BLaER1 (cell line): ENCODE measurements at regions not wholly inside any gene's neighbourhood (a gene's known extent, or its start where the extent isn't known, plus 50 kb on each side); places are given as distances from the start of the nearest gene placed in this dataset.

Experiments
- H3K27ac ChIP-seq: shearing (Covaris generic); formaldehyde crosslinking; 2 replicates; pipeline ENCODE4 v1.8.1; 2022
- H3K27me3 ChIP-seq: shearing (Covaris generic); formaldehyde crosslinking; 2 replicates; pipeline ENCODE4 v1.8.1; 2022
- H3K36me3 ChIP-seq: shearing (Covaris generic); formaldehyde crosslinking; 2 replicates; pipeline ENCODE4 v1.8.1; 2022
- H3K4me1 ChIP-seq: shearing (Covaris generic); formaldehyde crosslinking; 2 replicates; pipeline ENCODE4 v1.8.1; 2022
- H3K4me2 ChIP-seq: shearing (Covaris generic); formaldehyde crosslinking; 2 replicates; pipeline ENCODE4 v1.8.1; 2022
- H3K4me3 ChIP-seq: shearing (Covaris generic); formaldehyde crosslinking; 2 replicates; pipeline ENCODE4 v1.8.1; 2022
- H3K9ac ChIP-seq: shearing (Covaris generic); formaldehyde crosslinking; 2 replicates; pipeline ENCODE4 v1.8.1; 2022
- H3K9me3 ChIP-seq: shearing (Covaris generic); formaldehyde crosslinking; 2 replicates; pipeline ENCODE4 v1.8.1; 2022
- H4K20me1 ChIP-seq: shearing (Covaris generic); formaldehyde crosslinking; 2 replicates; pipeline ENCODE4 v1.8.1; 2022
- Cebpa-rat ChIP-seq: shearing (Covaris generic); IDR thresholded peaks from 2 replicates; pipeline ENCODE4 v1.8.1; 2022

DNA sequence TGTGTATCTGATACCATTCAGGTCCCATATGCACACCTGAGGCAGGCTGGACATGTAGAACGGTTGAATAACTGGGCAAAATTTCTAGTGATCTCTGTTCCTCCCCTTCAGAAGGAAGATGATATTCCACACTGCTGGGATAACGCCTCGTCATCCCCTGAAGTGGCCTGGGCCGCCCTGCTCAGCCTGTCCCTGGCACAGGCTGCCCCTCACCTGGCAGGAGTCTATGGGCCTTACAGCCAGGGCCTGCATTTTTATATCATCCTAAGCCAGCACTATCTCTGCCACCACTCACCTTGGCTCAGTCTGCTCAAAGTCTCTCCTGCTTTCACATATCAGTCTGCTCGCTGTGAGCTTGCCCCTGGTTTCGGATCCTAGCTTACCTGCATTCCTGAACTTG is 209.2 kb downstream of the CSNK2A3 start:
- TF ChIP-seq Cebpa-rat: no peak
- Histone ChIP-seq H3K4me1 (no peaks in the 10 kb centered on the region), H3K36me3 (no peaks in the 10 kb centered on the region), H3K9ac (no peak overlapping the region), H4K20me1 (no peaks in the 10 kb centered on the region), H3K4me3 (no peak overlapping the region), H3K27me3 (no peaks in the 10 kb centered on the region), H3K27ac (no peak overlapping the region), H3K4me2 (no peak overlapping the region), H3K9me3 (peaks cover 6% of the 10 kb centered on the region; the same call in 1 of the 2 replicates)

- no peak overlapping the region for H3K4me3 ChIP-seq
- no peaks in the 10 kb centered on the region for H3K4me1 ChIP-seq
- H4K20me1 ChIP-seq: no peaks in the 10 kb centered on the region
- peaks cover 4% of the 10 kb centered on the region; the same call in 1 of the 2 replicates for H3K9me3 ChIP-seq
- no peak for TF ChIP-seq Cebpa-rat
- H3K4me2 ChIP-seq: no peak overlapping the region
- no peak overlapping the region for H3K27ac ChIP-seq
- no peaks in the 10 kb centered on the region for H3K27me3 ChIP-seq
- no peaks in the 10 kb centered on the region for H3K36me3 ChIP-seq
- H3K9ac ChIP-seq: no peak overlapping the region
Measured at GRCh38 chr11:11142430-11142829, 210.6 kb downstream of the CSNK2A3 start.

- H3K27ac ChIP-seq: no peak overlapping the region
- no peaks in the 10 kb centered on the region for H3K9me3 ChIP-seq
- no peak overlapping the region for H3K4me3 ChIP-seq
- no peaks in the 10 kb centered on the region for H3K4me1 ChIP-seq
- H3K27me3 ChIP-seq: no peaks in the 10 kb centered on the region
- TF ChIP-seq Cebpa-rat: no peak
- no peaks in the 10 kb centered on the region for H3K36me3 ChIP-seq
- no peaks in the 10 kb centered on the region for H4K20me1 ChIP-seq
- H3K9ac ChIP-seq: no peak overlapping the region
- H3K4me2 ChIP-seq: no peak overlapping the region
Measured at GRCh38 chr11:11141065-11141464, 212.0 kb downstream of the CSNK2A3 start.

GRCh38 chr11:11140510-11140909 is 212.5 kb downstream of the CSNK2A3 start:
- no peaks in the 10 kb centered on the region for H4K20me1 ChIP-seq
- H3K36me3 ChIP-seq: no peaks in the 10 kb centered on the region
- TF ChIP-seq Cebpa-rat: no peak

GRCh38 chr11:11137339-11137738 is 215.7 kb downstream of the CSNK2A3 start:
- H3K9ac ChIP-seq: no peak overlapping the region
- no peak overlapping the region for H3K4me2 ChIP-seq
- no peak for TF ChIP-seq Cebpa-rat
- H3K27ac ChIP-seq: no peak overlapping the region
- H3K36me3 ChIP-seq: no peaks in the 10 kb centered on the region
- no peaks in the 10 kb centered on the region for H3K27me3 ChIP-seq
- no peak overlapping the region for H3K4me3 ChIP-seq
- H4K20me1 ChIP-seq: no peaks in the 10 kb centered on the region
- H3K4me1 ChIP-seq: no peaks in the 10 kb centered on the region
- no peaks in the 10 kb centered on the region for H3K9me3 ChIP-seq

More at GRCh38 chr11:11140510-11140909, 212.5 kb downstream of the CSNK2A3 start:
- Histone ChIP-seq H3K27me3 (no peaks in the 10 kb centered on the region), H3K4me3 (no peak overlapping the region), H3K9ac (no peak overlapping the region), H3K4me2 (no peak overlapping the region), H3K9me3 (no peaks in the 10 kb centered on the region), H3K4me1 (no peaks in the 10 kb centered on the region), H3K27ac (no peak overlapping the region)

GRCh38 chr11:11135820-11136476 is 217.1 kb downstream of the CSNK2A3 start:
- Histone ChIP-seq H4K20me1 (no peaks in the 10 kb centered on the region), H3K9ac (no peak overlapping the region), H3K36me3 (no peaks in the 10 kb centered on the region), H3K4me3 (no peak overlapping the region), H3K9me3 (no peaks in the 10 kb centered on the region), H3K27me3 (no peaks in the 10 kb centered on the region), H3K4me1 (no peaks in the 10 kb centered on the region), H3K4me2 (no peak overlapping the region), H3K27ac (no peak overlapping the region)
- TF ChIP-seq Cebpa-rat: no peak

- no peak for TF ChIP-seq Cebpa-rat
- 0 out of 2 replicates have a peak, but pooled peaks cover 7% of the 10 kb centered on the region for H3K9me3 ChIP-seq
- H3K27me3 ChIP-seq: no peaks in the 10 kb centered on the region
- H3K36me3 ChIP-seq: no peaks in the 10 kb centered on the region
- H3K4me1 ChIP-seq: no peaks in the 10 kb centered on the region
- no peak overlapping the region for H3K4me3 ChIP-seq
- no peak overlapping the region for H3K4me2 ChIP-seq
- no peak overlapping the region for H3K9ac ChIP-seq
- no peaks in the 10 kb centered on the region for H4K20me1 ChIP-seq
- H3K27ac ChIP-seq: no peak overlapping the region
Measured at GRCh38 chr11:11129118-11129517, 223.9 kb downstream of the CSNK2A3 start.

DNA sequence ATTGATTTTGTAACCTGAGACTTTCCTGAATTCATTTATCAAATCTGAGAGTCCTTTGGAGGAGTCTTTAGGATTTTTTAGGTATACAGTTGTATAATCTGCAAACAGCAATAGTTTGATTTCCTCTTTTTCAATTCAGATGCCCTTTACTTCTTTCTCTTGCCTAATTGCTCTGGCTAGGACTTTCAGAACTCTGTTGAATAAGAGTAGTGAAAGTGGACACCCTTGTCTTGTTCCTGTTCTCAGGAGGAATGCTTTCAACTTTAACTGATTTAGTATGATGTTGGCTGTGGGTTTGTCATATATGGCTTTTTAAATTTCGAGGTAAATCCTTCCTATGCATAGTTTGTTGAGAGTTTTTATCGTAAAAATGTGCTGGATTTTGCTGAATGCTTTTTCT is 227.4 kb downstream of the CSNK2A3 start:
- Histone ChIP-seq H3K9me3 (0 out of 2 replicates have a peak, but pooled peaks cover 7% of the 10 kb centered on the region), H3K4me2 (no peak overlapping the region), H3K36me3 (no peaks in the 10 kb centered on the region), H3K27ac (no peak overlapping the region), H4K20me1 (no peaks in the 10 kb centered on the region), H3K4me1 (no peaks in the 10 kb centered on the region), H3K4me3 (no peak overlapping the region), H3K9ac (no peak overlapping the region), H3K27me3 (no peaks in the 10 kb centered on the region)
- TF ChIP-seq Cebpa-rat: no peak

DNA sequence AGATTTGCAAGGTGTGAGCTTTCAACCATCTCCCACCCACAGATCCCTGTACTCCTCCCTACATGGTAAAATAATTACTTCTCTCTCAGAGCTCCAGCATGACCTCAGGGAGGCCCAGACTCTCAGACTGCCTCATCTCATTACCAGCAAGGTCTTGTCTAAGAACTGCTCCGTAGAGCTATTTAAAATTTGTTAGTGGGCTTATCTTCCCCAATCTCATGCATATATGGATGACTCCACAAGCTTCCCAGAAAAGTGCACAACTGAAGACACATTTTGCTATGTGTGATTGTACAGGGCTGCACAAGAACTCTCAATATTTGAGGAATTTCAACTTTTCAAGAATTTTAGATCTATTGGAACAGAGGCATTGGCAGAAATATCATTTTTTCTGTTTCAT is 230.3 kb downstream of the CSNK2A3 start:
- TF ChIP-seq Cebpa-rat: no peak
- Histone ChIP-seq H3K9me3 (no peaks in the 10 kb centered on the region), H3K4me3 (no peak overlapping the region), H3K36me3 (no peaks in the 10 kb centered on the region), H3K27ac (no peak overlapping the region), H3K27me3 (no peaks in the 10 kb centered on the region), H3K4me2 (no peak overlapping the region), H3K9ac (no peak overlapping the region), H4K20me1 (no peaks in the 10 kb centered on the region), H3K4me1 (no peaks in the 10 kb centered on the region)

GRCh38 chr11:11119917-11120316 is 233.1 kb downstream of the CSNK2A3 start:
- H3K9me3 ChIP-seq: peaks cover 5% of the 10 kb centered on the region; the same call in 1 of the 2 replicates
- no peaks in the 10 kb centered on the region for H3K36me3 ChIP-seq
- no peak overlapping the region for H3K4me3 ChIP-seq
- TF ChIP-seq Cebpa-rat: no peak
- H3K4me1 ChIP-seq: no peaks in the 10 kb centered on the region
- H3K4me2 ChIP-seq: no peak overlapping the region
- no peaks in the 10 kb centered on the region for H3K27me3 ChIP-seq
- no peak overlapping the region for H3K9ac ChIP-seq
- H3K27ac ChIP-seq: no peak overlapping the region
- no peaks in the 10 kb centered on the region for H4K20me1 ChIP-seq

DNA sequence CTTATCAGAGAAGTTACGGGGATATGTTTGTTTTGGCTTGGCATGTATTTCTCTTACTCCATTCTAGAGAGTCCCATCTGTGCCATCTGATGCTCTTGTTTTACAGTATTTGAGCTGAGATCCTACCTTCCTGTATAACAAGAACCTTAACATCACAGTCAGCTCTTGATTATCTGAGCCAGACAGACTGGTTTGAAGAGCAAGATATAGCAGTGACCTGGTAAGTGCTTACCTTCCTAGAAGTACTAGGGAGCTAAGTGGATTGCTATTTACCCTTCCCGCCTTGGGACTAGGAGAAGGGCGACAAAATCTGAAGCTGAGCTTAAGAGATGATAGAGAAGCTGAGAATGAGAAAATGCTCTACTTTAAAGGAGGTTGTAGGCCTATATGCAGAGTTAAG is 235.3 kb downstream of the CSNK2A3 start:
- Histone ChIP-seq H3K36me3 (no peaks in the 10 kb centered on the region), H3K4me1 (no peaks in the 10 kb centered on the region), H3K4me3 (no peak overlapping the region), H3K27ac (no peak overlapping the region), H3K4me2 (no peak overlapping the region), H3K9ac (no peak overlapping the region), H3K9me3 (peaks cover 17% of the 10 kb centered on the region), H4K20me1 (no peaks in the 10 kb centered on the region), H3K27me3 (no peaks in the 10 kb centered on the region)
- no peak for TF ChIP-seq Cebpa-rat
